AG04449 (cell line): ENCODE measurements at regions not wholly inside any gene's neighbourhood (a gene's known extent, or its start where the extent isn't known, plus 50 kb on each side); places are given as distances from the start of the nearest gene placed in this dataset.

Experiments used
- CTCF ChIA-PET: fragments of 350-600 bp; formaldehyde crosslinking; extraction: SDS; loops from one replicate; lab custom pipeline; 2021; ENCODE audit warnings: antibody characterized with exemption; lab: Yijun Ruan, JAX
- POLR2A ChIA-PET: fragments of 400-600, 350-600 bp; formaldehyde crosslinking; extraction: SDS; loops from one replicate; lab custom pipeline; 2020; ENCODE audit warnings: antibody characterized with exemption, inconsistent platforms; lab: Yijun Ruan, JAX
- DNase-seq: peaks from one replicate; pipeline ENCODE4 v3.0.0-alpha.2; 2010; ENCODE audit warnings: low read depth, low spot score
- H3K4me3 ChIP-seq: 2 replicates; pipeline ENCODE4 v1.5.1; 2011; ENCODE audit warnings: low read depth, mild to moderate bottlenecking, control low read depth, low read length
- CTCF ChIP-seq: IDR thresholded peaks from one replicate; pipeline ENCODE4 v1.5.1; 2011; ENCODE audit warnings: mild to moderate bottlenecking, moderate library complexity, low read length, control low read depth, inconsistent platforms; ENCODE audit not compliant: insufficient read depth; ENCODE audit errors: missing control alignments

GRCh38 chr10:90642136-90642535 lies 215.7 kb downstream of the HTR7 start:
- no peak for TF ChIP-seq CTCF
- H3K4me3 ChIP-seq, result no peak overlapping the region
- no peak for DNase-seq
- CTCF ChIA-PET, result no interaction called here
- POLR2A ChIA-PET, result no interaction called here

- TF ChIP-seq CTCF, result no peak
- ChIA-PET POLR2A (no interaction called here), CTCF (no interaction called here)
- H3K4me3 ChIP-seq, result no peak overlapping the region
- no peak for DNase-seq
Observed at GRCh38 chr10:90642650-90643049, 215.2 kb downstream of the HTR7 start.

- CTCF ChIA-PET, result interaction anchor here (1.0 kb wide), 1 partner anchor 18 kb away, joined by 3 read pairs; no protein-coding TSS in a partner anchor
- no peak for TF ChIP-seq CTCF
- POLR2A ChIA-PET, result no interaction called here
- no peak overlapping the region for H3K4me3 ChIP-seq
- no peak for DNase-seq
Observed at GRCh38 chr10:90644165-90644564, 213.7 kb downstream of the HTR7 start.

GRCh38 chr10:90650858-90651257 lies 207.0 kb downstream of the HTR7 start:
- TF ChIP-seq CTCF, result no peak
- CTCF ChIA-PET, result no interaction called here
- POLR2A ChIA-PET, result no interaction called here
- no peak overlapping the region for H3K4me3 ChIP-seq
- DNase-seq, result no peak

GRCh38 chr10:90652519-90652918 lies 205.3 kb downstream of the HTR7 start:
- CTCF ChIA-PET, result no interaction called here
- peak; percentile 13 for TF ChIP-seq CTCF
- POLR2A ChIA-PET, result no interaction called here
- no peak overlapping the region for H3K4me3 ChIP-seq
- DNase-seq, result no peak

GRCh38 chr10:90658791-90659190 lies 199.0 kb downstream of the HTR7 start:
- no peak overlapping the region for H3K4me3 ChIP-seq
- TF ChIP-seq CTCF, result peak; percentile 10
- ChIA-PET CTCF (no interaction called here), POLR2A (no interaction called here)
- no peak for DNase-seq
